ENCODE measurements at regions not wholly inside any gene's neighbourhood (a gene's known extent, or its start where the extent isn't known, plus 50 kb on each side); places are given as distances from the start of the nearest gene placed in this dataset.
"Not testable (repeated sequence)": the region's sequence is repeated elsewhere in the genome, so short reads cannot be mapped to it uniquely, and the experiment has no call there.

DNA sequence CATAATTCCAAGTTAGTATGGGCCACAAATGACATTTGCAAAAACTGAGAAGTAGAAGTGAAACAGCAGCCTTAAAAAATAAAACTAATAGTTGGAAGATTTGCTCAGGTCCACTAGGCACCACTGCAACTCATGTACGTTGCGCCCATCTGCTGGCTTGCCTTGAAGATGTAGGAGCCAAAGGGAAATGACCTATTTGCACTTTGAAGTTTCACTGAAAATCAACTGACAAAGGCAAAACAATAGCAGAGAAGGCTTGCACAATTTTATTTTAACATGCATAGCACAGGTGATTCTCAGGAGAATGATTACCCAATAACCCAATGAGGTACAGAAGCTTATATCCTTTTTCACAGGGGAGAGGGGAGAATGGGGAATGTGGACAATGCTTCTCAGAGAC, 170.1 kb upstream of the USP25 start:
- DNase-seq: no peak

DNA sequence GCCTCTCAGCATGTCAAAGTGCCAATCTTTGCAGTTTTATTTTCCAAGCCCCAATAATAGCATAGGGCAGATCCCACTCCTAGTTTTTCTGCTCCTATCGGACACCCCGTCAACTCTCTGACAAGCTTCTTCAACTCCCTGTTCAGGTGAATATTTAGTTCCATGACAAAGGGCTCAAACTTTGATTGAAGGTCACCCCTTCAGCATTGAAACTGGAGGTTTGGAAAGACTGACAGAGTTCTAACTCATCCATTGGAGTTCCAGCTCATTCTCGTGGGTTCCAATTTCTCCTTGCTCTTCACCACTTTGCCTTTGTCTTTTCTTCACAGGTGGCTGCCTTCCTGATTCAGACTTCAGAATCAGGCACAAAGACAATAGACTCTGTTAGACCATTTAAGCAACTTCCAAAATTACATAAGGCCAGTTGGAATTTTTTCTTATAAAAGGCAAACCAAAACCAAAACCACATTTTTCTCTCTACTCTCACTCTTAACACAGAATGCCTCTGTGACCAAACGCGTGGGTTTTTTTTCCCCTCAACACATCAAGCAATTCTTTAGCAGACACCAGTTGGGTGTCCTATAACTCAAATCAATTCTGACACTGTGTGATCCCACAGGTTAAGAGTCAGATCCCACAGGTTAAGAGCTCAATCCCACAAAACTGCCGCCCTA, 169.3 kb upstream of the USP25 start:
- no peak for DNase-seq

DNA sequence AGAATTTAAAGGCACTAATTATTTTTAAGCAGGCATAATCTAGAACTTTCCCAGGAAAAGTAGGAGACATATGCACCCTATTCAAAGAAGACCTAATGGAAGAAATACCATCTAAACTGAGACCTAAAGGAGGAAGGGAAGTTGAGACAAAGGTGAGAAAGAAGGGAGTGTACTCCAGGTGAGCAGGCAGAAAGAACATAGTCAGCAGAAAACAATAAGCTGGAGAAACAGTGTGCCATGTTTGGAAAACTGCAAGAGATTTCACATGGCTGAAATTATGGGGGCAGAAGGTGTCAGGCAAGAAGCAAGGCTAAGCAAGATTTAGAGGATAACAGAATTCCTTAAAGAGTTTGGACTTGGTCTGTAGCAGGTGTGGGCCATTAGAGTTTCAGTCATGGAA, 167.0 kb upstream of the USP25 start:
- DNase-seq: no peak

DNA sequence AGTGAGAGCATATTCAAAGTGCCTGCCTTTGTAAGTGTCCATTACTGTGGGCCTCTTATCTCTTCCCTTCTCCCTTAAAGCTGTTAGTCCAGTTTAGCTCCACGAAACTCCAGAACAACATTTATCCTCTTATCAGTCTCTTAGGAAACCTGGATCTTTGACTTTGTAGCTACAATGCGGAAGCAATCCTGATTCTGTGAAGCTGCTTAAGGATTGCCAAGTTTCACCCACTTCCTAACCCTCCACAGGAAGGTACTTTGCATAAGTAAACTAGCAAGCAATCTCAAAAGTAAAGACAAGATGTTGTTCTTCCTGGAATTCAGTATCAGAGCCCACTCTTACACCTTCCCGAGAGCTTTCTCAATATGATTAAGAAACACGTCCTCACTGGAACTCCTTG, 164.9 kb upstream of the USP25 start:
- no peak for DNase-seq

DNA sequence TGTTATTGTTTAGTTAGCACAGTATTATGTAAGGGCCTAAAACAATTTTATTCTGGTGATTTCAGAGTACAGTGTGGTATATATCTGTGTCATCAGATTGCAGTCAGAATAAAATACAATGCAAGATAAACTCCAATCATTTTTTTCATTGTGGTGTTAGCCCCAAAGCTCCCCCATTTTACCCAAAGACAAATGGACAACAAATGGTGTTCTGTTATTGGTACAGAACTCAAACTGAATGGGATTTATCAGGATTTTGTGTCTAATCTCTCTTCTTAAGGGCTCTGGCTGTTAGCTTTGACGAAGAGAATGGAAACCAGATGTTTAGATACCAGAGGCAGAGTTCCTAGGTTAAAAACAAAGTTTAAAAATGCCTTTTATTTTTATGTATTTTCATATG, 163.1 kb upstream of the USP25 start:
- no peak for DNase-seq

DNA sequence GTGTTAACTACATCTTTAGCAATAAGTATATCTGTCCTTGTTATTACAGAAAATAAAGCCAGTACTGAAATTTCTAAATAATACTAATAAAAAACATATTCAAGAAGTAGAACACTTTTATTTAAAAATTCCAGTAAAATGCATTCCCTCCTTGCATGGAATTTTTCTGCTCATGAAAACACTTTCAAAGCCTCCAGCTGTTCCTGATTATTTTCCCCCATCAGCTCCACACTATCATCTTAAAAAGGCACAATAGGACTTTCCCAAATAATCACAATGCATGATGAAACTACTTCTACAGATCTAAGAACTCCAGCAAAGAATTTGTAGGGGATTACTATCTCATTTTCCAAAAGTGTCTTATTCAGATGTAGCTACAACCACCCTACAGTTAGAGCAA, 162.6 kb upstream of the USP25 start:
- no peak for DNase-seq

DNA sequence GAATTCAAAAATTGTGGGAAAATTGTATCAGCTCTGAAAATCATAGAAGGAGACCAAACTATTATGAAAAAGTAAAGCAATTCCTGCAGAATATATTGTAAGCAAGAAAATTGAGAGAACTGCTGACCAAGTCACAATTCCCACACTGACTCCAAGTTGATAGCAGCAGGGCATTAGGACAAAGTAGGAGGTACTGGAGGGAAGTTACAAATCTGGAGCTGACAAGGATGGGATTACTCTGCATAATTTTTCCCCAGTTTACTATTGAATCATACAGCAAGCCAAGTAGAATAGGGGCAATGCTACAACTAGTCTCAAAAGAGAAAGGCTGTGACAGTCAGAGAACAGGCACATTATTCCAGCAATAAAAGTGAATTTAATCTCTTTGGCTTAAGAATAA, 161.3 kb upstream of the USP25 start:
- DNase-seq: no peak

DNA sequence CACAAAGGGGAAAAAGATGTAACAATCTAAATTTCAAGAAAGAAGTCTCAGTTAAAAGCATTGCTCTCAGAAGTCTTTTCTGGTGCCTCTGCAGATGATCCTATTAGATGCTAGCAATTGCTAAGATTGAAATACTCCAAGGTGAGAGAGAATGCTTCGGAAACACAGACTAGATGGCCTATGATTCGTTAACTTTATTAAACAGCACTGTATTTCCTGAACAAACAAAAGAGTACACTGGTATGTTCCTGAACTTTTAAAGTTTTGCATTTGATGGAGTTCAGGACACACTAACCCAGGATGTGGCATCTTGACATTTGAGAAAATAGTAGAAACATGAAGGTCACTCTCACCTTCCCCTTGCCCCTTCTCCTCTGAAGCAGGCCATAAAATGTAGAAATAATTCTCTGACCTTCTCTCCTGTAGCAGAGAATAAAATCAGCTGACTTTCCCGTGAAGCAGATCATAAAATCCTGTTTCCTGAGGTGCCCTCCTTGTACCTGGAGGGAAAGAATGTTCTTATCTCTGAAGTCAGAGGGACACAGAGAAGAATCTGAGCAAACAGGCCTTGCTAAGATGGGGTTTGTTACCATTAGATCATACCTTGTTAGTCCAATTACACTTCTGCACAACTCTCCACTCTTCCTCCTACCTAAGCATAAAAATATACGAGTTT, 142.9 kb upstream of the USP25 start:
- DNase-seq: no peak

DNA sequence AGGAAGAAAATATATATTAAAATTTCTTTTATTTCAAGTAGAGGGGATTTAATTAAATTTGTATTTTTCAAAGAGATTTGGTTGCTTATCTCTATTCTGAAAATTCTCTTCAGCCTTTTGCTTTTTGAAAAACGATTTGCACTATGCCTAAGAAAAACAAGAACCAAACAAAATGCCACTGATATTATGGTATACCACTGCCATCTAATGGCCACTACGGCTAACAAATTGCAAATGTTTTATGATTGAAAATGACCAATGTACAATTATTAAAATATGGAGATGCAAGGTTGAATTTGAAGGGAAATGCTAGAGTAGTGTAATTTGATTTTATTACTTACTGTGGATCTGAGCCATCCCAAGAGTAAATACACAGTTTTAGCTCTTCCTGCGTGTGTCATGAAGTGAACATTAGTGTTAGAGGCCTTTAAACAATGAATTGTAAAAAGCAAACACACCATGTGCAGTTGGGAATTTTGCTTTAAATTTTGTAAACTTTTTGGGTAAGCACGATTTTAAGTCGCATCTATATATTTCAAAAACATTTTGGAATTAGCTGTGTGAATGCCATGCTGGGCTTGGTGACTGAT, 137.4 kb upstream of the USP25 start:
- peak; percentile 22 for DNase-seq

DNA sequence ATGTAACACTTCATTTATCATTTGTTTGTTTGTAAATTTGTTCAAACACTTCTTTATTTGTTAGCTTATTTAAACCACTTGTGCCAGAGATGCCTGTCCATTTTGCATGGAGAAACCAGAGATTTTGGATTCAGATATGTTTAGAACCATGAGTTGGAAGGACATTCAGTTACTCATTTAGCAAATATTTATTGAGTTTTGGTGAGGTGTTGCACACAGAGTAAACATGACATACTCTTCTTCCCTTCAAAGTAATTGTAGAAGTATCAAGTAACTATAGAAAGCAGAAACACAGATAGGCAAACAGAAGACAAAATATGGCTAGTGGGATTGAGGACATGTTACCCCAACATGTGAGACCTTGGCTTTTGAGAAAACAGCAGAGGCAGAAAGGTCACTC, 136.8 kb upstream of the USP25 start:
- no peak for DNase-seq

DNA sequence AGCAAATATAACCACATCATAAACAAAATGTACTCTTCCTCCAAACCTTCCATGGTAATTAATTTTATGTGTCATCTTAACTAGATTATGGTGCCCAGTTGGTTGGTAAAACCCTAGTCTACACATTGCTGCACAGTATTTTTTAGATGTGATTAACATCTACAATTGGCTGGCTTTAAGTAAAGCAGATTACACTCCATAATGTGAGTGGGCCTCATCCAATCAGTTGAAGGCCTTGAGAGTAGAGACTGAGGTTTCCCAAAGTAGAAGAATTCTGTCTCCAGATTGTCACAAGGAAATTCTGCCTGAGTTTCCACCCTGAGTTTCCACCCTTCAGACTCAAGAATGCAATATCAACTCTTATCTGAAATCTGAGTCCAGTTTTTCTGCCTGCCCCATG, 128.4 kb upstream of the USP25 start:
- no peak for DNase-seq

DNA sequence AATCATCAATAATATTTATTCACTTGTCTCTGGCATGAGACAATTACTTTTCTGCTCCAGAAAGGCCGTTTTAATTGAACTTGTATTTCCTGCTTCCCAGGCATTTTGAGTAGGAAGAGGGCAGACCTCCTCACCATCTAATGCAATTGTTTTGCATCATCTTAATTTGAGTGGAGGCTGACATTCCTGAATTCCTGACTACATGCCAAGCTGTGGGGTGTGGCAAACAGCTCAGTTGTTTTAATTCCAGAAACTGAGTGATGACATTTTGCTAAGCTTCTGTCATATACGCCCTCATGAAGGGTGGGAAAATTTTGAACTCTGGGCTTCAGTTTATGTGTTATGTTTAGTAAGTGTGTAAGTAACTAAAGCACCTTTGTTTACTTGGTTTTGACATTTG, 125.4 kb upstream of the USP25 start:
- DNase-seq: no peak

DNA sequence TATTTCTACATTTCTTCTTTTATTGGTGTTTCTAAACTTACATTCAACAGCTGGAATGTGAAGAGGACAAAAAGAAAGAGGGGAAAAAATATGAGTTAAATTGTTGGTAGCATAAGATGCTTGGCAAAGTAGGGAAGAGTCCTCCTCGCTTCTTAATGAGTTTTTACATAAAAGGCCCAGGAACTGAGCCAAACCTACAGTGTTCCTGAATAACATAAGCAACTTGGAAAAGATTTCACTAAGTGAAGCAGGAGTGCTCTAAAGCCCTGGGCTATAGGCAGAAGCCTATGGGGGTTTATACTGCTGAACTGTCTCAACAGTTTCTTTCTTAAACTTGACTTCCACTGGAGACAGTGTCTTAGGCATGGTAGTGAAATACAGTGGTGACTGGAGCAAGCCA, 115.0 kb upstream of the USP25 start:
- no peak for DNase-seq

DNA sequence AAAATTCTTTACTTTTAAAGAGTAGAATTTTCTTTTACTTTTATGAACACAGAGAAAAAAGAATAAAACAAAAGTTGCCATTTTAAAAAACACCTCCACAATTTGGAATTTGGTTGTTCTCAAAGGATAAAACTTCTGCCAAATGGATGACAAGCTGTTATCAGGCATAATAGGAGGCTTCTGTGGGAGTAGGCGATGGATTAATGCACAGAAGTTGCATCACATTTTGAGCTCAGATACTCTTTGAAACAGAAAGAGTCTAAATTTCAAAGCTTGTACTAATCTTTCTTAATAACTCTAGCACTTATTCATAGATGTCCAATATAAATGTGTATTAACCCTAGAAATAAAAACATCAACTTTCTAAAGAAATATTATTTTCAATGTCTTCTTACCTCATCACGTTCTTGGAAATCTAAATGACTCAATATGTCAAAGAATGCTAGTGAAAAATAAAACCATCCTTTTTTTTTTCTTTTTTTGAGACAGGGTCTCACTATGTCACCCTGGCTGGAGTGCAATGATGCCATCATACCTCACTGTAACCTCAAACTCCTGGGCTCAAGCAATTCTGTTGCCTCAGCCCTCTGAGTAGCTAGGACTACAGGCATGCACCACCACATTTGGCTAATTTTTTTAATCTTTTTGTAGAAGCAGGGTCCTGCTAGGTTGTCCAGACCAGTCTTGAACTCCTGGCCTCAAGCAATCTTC, 112.8 kb upstream of the USP25 start:
- no peak for DNase-seq

DNA sequence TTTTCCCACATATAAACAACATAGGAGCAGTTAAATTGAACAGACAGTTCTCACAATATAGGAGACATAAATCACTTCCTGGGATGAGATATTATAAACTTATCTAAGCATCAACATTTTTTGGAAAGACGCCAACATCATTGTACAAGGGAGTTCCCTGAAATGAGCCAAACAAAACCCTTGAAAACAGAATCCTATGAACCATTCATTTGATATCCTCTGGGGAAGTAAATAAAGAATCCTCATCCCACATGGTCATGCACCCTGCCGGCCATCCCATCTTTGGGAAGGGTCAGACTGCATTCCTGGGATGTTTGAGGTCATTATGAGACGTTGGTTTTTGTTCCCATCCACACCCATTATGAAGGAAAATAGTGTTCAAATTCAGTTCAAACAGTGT, 111.8 kb upstream of the USP25 start:
- no peak for DNase-seq

DNA sequence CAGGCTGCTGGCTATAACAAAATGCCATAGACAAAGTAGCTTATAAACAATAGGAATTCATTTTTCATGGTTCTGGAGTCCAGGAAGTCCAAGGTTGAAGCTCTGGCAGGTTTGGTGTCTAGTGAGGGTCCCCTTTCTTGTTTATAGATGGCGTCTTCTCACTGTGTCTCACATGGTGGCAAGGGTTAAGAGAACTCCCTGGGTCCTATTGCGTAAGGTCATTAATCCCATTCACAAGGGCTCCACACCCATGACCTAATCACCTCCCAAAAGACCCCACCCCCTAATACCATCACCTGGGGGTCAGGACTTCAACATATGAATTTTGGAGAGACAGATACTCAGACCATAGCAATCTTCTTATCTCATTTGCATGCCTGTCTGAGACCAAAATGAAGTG, 108.9 kb upstream of the USP25 start:
- DNase-seq: no peak

DNA sequence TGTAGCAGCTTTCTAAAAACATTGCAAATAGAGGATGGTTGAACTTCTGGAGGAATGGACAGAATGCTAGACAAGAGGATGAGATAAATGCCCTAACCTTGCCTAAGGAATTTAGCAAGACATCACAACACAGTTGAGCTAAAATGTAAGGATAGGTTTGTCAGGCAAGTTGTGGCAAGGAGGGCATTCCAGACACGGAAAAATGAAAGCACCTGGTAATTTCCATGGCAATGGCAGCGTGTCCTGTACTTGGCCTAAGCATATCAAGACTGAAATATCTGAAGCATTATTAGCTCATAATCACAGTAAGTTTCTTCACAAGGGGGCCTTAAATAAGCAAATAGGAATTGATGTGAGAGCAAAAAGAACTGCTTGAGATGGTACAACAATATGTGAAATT, 105.1 kb upstream of the USP25 start:
- DNase-seq: no peak

DNA sequence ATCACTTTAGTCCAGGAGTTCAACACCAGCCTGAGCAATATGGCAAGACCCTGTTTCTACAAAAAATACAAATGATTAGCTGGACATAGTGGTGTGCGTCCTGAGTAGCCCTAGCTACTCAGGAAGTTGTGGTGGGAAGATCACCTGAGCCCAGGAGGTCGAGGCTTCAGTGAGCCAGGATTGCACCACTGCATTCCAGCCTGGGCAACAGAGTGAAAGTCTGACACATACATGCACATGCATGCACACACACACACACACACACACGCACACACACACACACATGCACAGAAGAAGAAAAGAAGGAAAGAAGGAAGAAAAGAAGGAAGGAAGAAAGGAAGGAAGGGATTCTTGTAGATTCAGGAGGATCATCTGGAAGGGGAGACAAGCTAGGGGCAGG, 104.4 kb upstream of the USP25 start:
- no peak for DNase-seq

DNA sequence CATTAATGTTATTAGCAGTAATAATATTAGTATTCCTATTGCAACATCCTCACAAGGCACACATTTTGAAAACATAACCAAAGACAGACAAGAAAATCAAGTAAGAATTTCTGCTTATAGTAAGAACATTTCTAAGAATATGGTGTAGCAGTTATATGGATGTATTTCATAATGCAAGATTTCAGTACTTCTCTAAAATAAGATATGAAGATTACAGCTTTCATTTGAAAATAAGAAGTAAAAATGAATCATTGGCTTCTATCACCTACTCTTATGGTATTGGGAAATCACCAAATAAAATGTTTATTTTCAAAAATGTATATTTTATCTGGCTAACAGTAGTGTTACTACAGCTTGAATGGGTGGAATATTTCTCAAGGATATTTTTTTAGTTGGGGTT, 103.8 kb upstream of the USP25 start:
- no peak for DNase-seq

DNA sequence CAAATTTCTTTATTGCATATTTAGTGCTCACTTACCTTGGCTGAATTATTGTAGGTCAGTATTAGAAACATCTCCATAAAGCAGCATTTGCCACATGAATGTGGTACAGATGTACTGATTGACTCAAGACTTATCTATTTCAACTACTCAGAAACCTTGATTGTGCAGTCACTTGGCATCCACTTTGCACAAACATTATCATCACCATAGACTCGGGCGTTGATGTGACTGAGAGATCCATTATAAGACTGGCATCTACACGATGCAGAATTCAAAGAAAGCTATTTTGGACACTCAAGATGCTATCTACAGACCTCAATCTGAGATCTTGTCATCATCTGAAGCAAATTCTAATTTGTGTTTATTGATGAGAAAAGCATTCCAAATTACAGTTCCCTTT, 102.8 kb upstream of the USP25 start:
- DNase-seq: no peak

DNA sequence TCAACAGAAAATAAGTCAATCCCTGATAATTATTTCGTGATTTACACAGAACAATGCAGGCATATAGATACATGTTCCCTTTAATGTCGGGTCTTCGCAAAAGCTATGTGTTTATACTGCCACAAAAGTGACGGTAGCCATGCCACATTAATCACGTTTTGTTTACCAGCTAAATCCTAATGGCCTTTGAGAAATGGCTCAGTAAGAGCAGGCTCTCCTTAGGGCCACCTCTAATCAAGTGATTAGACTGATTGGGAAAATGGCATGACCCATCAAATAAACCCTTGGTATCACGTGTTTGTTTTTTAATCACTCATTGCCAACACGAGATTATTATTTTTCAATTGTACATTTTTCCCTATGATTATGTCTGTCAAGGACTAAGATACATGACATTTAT, 102.0 kb upstream of the USP25 start:
- no peak for DNase-seq

DNA sequence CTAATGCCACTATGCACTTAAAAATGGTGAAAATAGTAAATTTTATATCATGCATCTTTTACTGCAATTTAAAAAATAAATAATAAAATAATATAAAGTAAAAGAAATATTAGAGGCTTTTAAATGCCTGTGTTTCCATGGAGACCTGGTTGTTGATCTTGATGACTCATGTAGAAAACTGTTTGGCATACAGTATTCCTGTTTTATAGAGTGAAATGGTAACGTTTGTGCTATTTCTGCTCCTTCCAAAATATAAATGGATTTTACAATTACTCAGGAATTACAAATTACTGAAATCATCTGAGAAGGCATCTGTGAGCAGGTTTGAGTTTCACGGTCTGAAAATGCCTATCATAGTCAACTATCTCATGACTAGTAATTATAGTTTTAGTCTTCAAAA, 98.4 kb upstream of the USP25 start:
- DNase-seq: no peak

DNA sequence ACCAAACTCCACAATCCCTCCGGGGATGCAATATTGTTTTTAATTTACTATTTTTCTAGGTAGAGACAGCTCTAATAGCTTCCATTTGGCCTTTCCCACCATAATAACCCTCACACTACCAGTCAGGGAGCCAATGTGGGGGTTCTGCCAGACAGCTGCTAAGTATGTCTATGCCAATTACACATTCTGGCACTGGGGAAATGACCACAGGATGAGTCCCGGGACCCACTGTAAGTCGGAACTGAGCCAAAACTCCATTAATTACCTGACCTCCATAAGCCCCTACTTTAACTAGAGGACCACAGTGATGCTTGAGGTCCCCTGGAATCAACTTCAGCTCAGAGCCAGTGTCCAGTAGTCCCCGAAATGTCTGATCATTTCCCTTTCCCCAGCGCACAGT, 95.2 kb upstream of the USP25 start:
- not testable (repeated sequence) for DNase-seq

DNA sequence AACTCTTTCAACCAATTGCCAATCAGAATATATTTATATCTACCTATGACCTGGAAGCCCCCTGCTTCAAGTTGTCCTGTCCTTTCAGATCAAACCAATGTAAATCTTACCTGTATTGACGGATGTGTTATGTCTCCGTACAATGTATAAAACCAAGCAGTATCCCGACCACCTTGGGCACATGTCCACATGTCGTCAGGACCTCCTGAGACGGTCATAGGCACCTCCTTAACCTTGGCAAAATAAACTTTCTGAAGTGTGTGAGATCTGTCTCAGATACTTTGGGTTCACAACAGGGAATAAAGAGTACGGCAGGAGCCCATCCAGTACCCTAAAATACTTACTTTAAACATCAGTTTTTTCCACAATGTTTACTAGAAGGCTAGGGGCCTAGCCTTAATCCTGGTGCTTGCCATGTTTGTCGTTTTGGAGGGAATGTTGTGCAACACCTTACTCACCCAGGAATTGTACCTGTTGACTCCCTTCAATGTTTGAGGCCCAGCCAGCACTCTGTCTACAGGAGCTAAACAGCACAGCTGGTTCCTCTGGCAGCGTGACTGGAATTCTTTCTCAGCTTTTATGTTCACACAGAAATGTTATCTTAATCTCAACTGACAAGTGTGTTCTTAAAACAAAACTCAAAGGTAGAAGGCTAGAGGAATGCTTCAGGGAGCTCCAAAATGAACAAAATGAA, 90.8 kb upstream of the USP25 start:
- DNase-seq: no peak

Measured in GDM1 (cell line).